GM12872 (cell line): ENCODE measurements at regions not wholly inside any gene's neighbourhood (a gene's known extent, or its start where the extent isn't known, plus 50 kb on each side); places are given as distances from the start of the nearest gene placed in this dataset.

Source experiments
- TF ChIP-seq, protein P1 (sequence below): IDR thresholded peaks from 3 replicates; pipeline ENCODE4 v1.5.1; 2011; ENCODE audit warnings: low read depth, mild to moderate bottlenecking, low read length, moderate library complexity; ENCODE audit not compliant: insufficient read depth

DNA sequence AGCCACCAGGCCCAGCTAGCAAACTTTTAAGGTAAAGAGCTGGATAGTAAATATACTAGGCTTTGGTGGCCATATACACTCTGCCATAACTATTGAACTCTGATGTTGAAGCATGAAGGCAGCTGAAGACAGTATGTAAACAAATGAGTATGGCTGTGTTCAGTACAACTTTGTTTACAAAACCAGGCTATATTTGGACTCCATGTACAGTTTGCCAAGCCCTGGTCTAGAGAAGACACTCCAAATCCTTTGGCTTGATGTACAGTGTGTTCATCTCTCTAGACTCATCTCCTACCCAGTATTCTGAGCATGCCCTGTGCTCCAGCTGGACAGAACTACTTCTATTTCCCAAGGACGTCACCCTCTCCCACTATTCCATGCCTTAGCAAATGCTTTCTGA is 54.3 kb upstream of the MEGF10 start:
- TF ChIP-seq, protein P1, sequence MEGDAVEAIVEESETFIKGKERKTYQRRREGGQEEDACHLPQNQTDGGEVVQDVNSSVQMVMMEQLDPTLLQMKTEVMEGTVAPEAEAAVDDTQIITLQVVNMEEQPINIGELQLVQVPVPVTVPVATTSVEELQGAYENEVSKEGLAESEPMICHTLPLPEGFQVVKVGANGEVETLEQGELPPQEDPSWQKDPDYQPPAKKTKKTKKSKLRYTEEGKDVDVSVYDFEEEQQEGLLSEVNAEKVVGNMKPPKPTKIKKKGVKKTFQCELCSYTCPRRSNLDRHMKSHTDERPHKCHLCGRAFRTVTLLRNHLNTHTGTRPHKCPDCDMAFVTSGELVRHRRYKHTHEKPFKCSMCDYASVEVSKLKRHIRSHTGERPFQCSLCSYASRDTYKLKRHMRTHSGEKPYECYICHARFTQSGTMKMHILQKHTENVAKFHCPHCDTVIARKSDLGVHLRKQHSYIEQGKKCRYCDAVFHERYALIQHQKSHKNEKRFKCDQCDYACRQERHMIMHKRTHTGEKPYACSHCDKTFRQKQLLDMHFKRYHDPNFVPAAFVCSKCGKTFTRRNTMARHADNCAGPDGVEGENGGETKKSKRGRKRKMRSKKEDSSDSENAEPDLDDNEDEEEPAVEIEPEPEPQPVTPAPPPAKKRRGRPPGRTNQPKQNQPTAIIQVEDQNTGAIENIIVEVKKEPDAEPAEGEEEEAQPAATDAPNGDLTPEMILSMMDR, result no peak
